HEK293T (cell line): ENCODE measurements at regions not wholly inside any gene's neighbourhood (a gene's known extent, or its start where the extent isn't known, plus 50 kb on each side); places are given as distances from the start of the nearest gene placed in this dataset.

Experiments
- CTCF ChIA-PET: fragments of 350-600 bp; formaldehyde crosslinking; extraction: SDS; loops from one replicate; lab custom pipeline; 2021; ENCODE audit warnings: antibody characterized with exemption, inconsistent platforms; lab: Yijun Ruan, JAX
- POLR2A ChIA-PET: fragments of 350-600 bp; formaldehyde crosslinking; extraction: SDS; loops from one replicate; lab custom pipeline; 2020; ENCODE audit warnings: antibody characterized with exemption, inconsistent platforms; lab: Yijun Ruan, JAX
- DNase-seq: peaks from one replicate; pipeline ENCODE4 v3.0.0; 2012; ENCODE audit warnings: mixed read lengths; ENCODE audit errors: extremely low spot score
- ARNT ChIP-seq: fragments of 450-650 bp; IDR thresholded peaks from 2 replicates; pipeline ENCODE4 v1.6.1; 2017; ENCODE audit warnings: mild to moderate bottlenecking
- BHLHE40 ChIP-seq: fragments of 450-650 bp; IDR thresholded peaks from 2 replicates; pipeline ENCODE4 v1.6.1; 2016; ENCODE audit warnings: mild to moderate bottlenecking, moderate library complexity, borderline replicate concordance
- CTBP1 ChIP-seq: fragments of 450-650 bp; IDR thresholded peaks from 2 replicates; pipeline ENCODE4 v1.6.1; 2016; ENCODE audit warnings: borderline replicate concordance
- ELF4 ChIP-seq: fragments of 450-650 bp; IDR thresholded peaks from 2 replicates; pipeline ENCODE4 v1.6.1; 2017; ENCODE audit warnings: antibody characterized with exemption
- FOXA1 ChIP-seq: fragments of 450-650 bp; IDR thresholded peaks from 2 replicates; pipeline ENCODE4 v1.6.1; 2016; ENCODE audit warnings: mild to moderate bottlenecking
- FOXK2 ChIP-seq: fragments of 450-650 bp; IDR thresholded peaks from 2 replicates; pipeline ENCODE4 v1.6.1; 2016; ENCODE audit warnings: mild to moderate bottlenecking
- FOXM1 ChIP-seq: fragments of 450-650 bp; IDR thresholded peaks from 2 replicates; pipeline ENCODE4 v1.6.1; 2017; ENCODE audit warnings: mild to moderate bottlenecking, borderline replicate concordance
- HDGF ChIP-seq: fragments of 450-650 bp; IDR thresholded peaks from 2 replicates; pipeline ENCODE4 v1.6.1; 2017; ENCODE audit warnings: antibody characterized with exemption, borderline replicate concordance
- L3MBTL2 ChIP-seq: fragments of 450-650 bp; conservative IDR thresholded peaks from 2 replicates; pipeline ENCODE4 v1.6.1; 2016; ENCODE audit warnings: mild to moderate bottlenecking
- LEF1 ChIP-seq: fragments of 450-650 bp; IDR thresholded peaks from 2 replicates; pipeline ENCODE4 v1.6.1; 2017; ENCODE audit warnings: mild to moderate bottlenecking, borderline replicate concordance
- NFRKB ChIP-seq: fragments of 450-650 bp; IDR thresholded peaks from 2 replicates; pipeline ENCODE4 v1.6.1; 2016; ENCODE audit warnings: mild to moderate bottlenecking, moderate library complexity
- PKNOX1 ChIP-seq: fragments of 450-650 bp; IDR thresholded peaks from 2 replicates; pipeline ENCODE4 v1.6.1; 2016
- SP1 ChIP-seq: fragments of 450-650 bp; IDR thresholded peaks from 2 replicates; pipeline ENCODE4 v1.6.1; 2017
- SUZ12 ChIP-seq: fragments of 450-650 bp; IDR thresholded peaks from 2 replicates; pipeline ENCODE4 v1.6.1; 2016; ENCODE audit warnings: mild to moderate bottlenecking
- TARDBP ChIP-seq: fragments of 450-650 bp; IDR thresholded peaks from 2 replicates; pipeline ENCODE4 v1.6.1; 2016
- ZNF384 ChIP-seq: fragments of 450-650 bp; IDR thresholded peaks from 2 replicates; pipeline ENCODE4 v1.6.1; 2016

- ChIA-PET POLR2A (no interaction called here), CTCF (no interaction called here)
- no peak for DNase-seq
- no peak for TF ChIP-seq ZNF384
- no peak for TF ChIP-seq ELF4
- TF ChIP-seq HDGF, result no peak
- TF ChIP-seq CTBP1, result no peak
- TF ChIP-seq FOXA1, result no peak
- no peak for TF ChIP-seq NFRKB
- TF ChIP-seq ARNT, result no peak
- no peak for TF ChIP-seq FOXM1
- TF ChIP-seq FOXK2, result no peak
- no peak for TF ChIP-seq BHLHE40
- no peak for TF ChIP-seq PKNOX1
- no peak for TF ChIP-seq L3MBTL2
- no peak for TF ChIP-seq SUZ12
These were observed 390.6 kb downstream of the HAPSTR1 start for GRCh38 chr16:9481747-9482730.

GRCh38 chr16:9484426-9484825 lies 393.0 kb downstream of the HAPSTR1 start:
- no peak for TF ChIP-seq NFRKB
- TF ChIP-seq HDGF, result no peak
- no peak for TF ChIP-seq ARNT
- no peak for TF ChIP-seq FOXK2
- no peak for TF ChIP-seq FOXM1
- TF ChIP-seq LEF1, result no peak
- no peak for TF ChIP-seq BHLHE40
- no peak for TF ChIP-seq ELF4
- no peak for TF ChIP-seq SP1
- no peak for TF ChIP-seq SUZ12
- TF ChIP-seq L3MBTL2, result no peak
- no peak for TF ChIP-seq TARDBP
- CTCF ChIA-PET, result interaction anchor here (0.7 kb wide), 1 partner anchor 234 kb away, joined by 3 read pairs; no protein-coding TSS in a partner anchor

GRCh38 chr16:9484881-9485280 lies 393.4 kb downstream of the HAPSTR1 start:
- TF ChIP-seq FOXK2 (no peak), FOXA1 (no peak), ARNT (no peak), ELF4 (no peak), TARDBP (no peak), L3MBTL2 (no peak), BHLHE40 (no peak), PKNOX1 (no peak), SP1 (no peak), LEF1 (no peak), CTBP1 (no peak), ZNF384 (no peak)
- POLR2A ChIA-PET, result no interaction called here
- CTCF ChIA-PET, result no interaction called here

More at GRCh38 chr16:9484426-9484825, 393.0 kb downstream of the HAPSTR1 start:
- POLR2A ChIA-PET, result no interaction called here
- no peak for DNase-seq

GRCh38 chr16:9489835-9490467 lies 398.5 kb downstream of the HAPSTR1 start:
- no peak for DNase-seq
- ChIA-PET POLR2A (no interaction called here), CTCF (no interaction called here)
- TF ChIP-seq SP1 (no peak), NFRKB (no peak), FOXM1 (no peak), LEF1 (no peak), BHLHE40 (no peak), PKNOX1 (no peak), ZNF384 (no peak), FOXA1 (no peak), CTBP1 (no peak), L3MBTL2 (no peak), FOXK2 (no peak), TARDBP (no peak), HDGF (no peak), ARNT (no peak), ELF4 (no peak), SUZ12 (no peak)

More at GRCh38 chr16:9484881-9485280, 393.4 kb downstream of the HAPSTR1 start:
- DNase-seq, result no peak

- no peak for DNase-seq
- CTCF ChIA-PET, result no interaction called here
- no peak for TF ChIP-seq FOXA1
- no peak for TF ChIP-seq FOXM1
- TF ChIP-seq SP1, result no peak
- TF ChIP-seq LEF1, result no peak
- POLR2A ChIA-PET, result no interaction called here
These were observed 404.4 kb downstream of the HAPSTR1 start for GRCh38 chr16:9495824-9496223.
